Aorta (tissue), 5 donors: ENCODE measurements at regions not wholly inside any gene's neighbourhood (a gene's known extent, or its start where the extent isn't known, plus 50 kb on each side); places are given as distances from the start of the nearest gene placed in this dataset.

Experiments used
- ATAC-seq: fragments of 200-7000 bp; cut with Tn5 transposase; one replicate; pipeline ENCODE4 v1.9.1; 2022; ENCODE audit warnings: moderate library complexity; ENCODE audit not compliant: low FRiP score
- DNase-seq, 2 donors: peaks; one replicate each; pipeline ENCODE4 v3.0.0-alpha.2; 2020
- H3K27ac ChIP-seq, 2 donors: one replicate each; pipeline ENCODE4 v1.5.1; 2013; ENCODE audit warnings: low read length in 2 of 2, mild to moderate bottlenecking in 2 of 2, moderate library complexity in 2 of 2, control low read depth in 1 of 2, inconsistent platforms in 1 of 2, low read depth in 1 of 2
- H3K27me3 ChIP-seq, 2 donors: one replicate each; pipeline ENCODE4 v1.6.1; 2013; ENCODE audit warnings: control low read depth in 1 of 2, low read length in 1 of 2, mild to moderate bottlenecking in 1 of 2, moderate library complexity in 1 of 2; ENCODE audit not compliant: insufficient read depth in 2 of 2, control insufficient read depth in 1 of 2
- H3K36me3 ChIP-seq, 2 donors: one replicate each; pipeline ENCODE4 v1.6.1; 2013; ENCODE audit warnings: control low read depth in 1 of 2, low read length in 1 of 2, mild to moderate bottlenecking in 1 of 2; ENCODE audit not compliant: insufficient read depth in 2 of 2, control insufficient read depth in 1 of 2
- H3K4me1 ChIP-seq, 2 donors: one replicate each; pipeline ENCODE4 v1.6.1; 2013; ENCODE audit warnings: low read length in 2 of 2, control low read depth in 1 of 2, mild to moderate bottlenecking in 1 of 2, moderate library complexity in 1 of 2; ENCODE audit not compliant: insufficient read depth in 2 of 2, control insufficient read depth in 1 of 2
- H3K4me3 ChIP-seq, 2 donors: one replicate each; pipeline ENCODE4 v1.5.1; 2013; ENCODE audit warnings: low read length in 2 of 2, control low read depth in 1 of 2, mild to moderate bottlenecking in 1 of 2
- H3K9me3 ChIP-seq: one replicate; pipeline ENCODE4 v1.6.1; 2013; ENCODE audit warnings: mild to moderate bottlenecking, low read length; ENCODE audit not compliant: control insufficient read depth
- WGBS, 2 donors: extraction: QIAGEN DNeasy Blood & Tissue Kit; methylation state at CpG; one replicate each; pipeline ENCODE4 v1.1.7; 2013; 5-methylcytosine and 5-hydroxymethylcytosine counted together
- intact Hi-C, 2 donors: fragments of 100-400 bp; cut with DNase I; formaldehyde crosslinking; loops; one replicate each; pipeline versions ENCODE4 v1.14.2 to v1.15.0; 2022
- donor health status: healthy with polysubstance abuse.
- donor health status: Bipolar disorder and iron deficiency.
- donor health status: DM: no; HTN: no; CAD: no.
- donor health status: DM: no; HTN: no; CAD: no.
- donor health status: DM: yes; HTN: yes; CAD: no.

- no peaks in the 10 kb centered on the region for H3K27me3 ChIP-seq
- no peaks in the 10 kb centered on the region for H3K36me3 ChIP-seq
- intact Hi-C loops, result no loop called here
- no peak overlapping the region for H3K27ac ChIP-seq
- H3K4me1 ChIP-seq, result no peaks in the 10 kb centered on the region
- 51 to 58% methylated on average over 8 of the region's 8 CpGs for WGBS, 2 donors
- DNase-seq, result peak; percentile 23 to 44
- H3K4me3 ChIP-seq, result no peak overlapping the region
- H3K9me3 ChIP-seq, result no peaks in the 10 kb centered on the region
- no peak for ATAC-seq
Measured at GRCh38 chr13:76225815-76226489, 589.8 kb downstream of the LMO7 start.

DNA sequence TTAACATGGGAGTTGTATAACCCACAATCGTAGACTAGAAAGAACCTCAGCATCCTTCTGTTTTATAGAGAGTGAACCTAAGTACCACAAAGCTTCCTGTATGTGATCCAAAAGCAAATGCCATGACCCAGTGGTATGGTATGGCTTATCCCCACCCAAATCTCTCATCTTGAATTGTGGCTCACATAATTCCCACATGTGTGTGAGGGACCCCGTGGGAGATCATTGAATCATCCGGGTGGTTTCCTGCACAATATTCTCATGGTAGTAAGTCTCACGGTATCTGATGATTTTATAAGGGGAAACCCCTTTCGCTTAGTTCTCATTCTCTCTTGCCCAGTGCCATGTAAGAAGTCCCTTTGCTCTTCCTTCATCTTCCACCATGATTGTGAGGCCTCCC lies 587.9 kb downstream of the LMO7 start:
- no peak overlapping the region for H3K27ac ChIP-seq
- H3K36me3 ChIP-seq, result no peaks in the 10 kb centered on the region
- no peaks in the 10 kb centered on the region for H3K4me1 ChIP-seq
- H3K9me3 ChIP-seq, result no peaks in the 10 kb centered on the region
- intact Hi-C loops, result no loop called here
- no peaks in the 10 kb centered on the region for H3K27me3 ChIP-seq
- DNase-seq (no peak), ATAC-seq (no peak)
- no peak overlapping the region for H3K4me3 ChIP-seq
- WGBS, 2 donors, result 95 to 98% methylated on average over 5 of the region's 5 CpGs

GRCh38 chr13:76223565-76223964 lies 587.4 kb downstream of the LMO7 start:
- intact Hi-C loops, result no loop called here
- H3K36me3 ChIP-seq, result no peaks in the 10 kb centered on the region
- no peaks in the 10 kb centered on the region for H3K9me3 ChIP-seq
- ATAC-seq (no peak), DNase-seq (no peak)
- H3K27me3 ChIP-seq, result no peaks in the 10 kb centered on the region
- 93 to 98% methylated on average over 2 of the region's 2 CpGs for WGBS, 2 donors
- no peaks in the 10 kb centered on the region for H3K4me1 ChIP-seq
- no peak overlapping the region for H3K4me3 ChIP-seq
- H3K27ac ChIP-seq, result no peak overlapping the region

GRCh38 chr13:76222511-76222910 lies 586.4 kb downstream of the LMO7 start:
- intact Hi-C loops, result no loop called here
- H3K9me3 ChIP-seq, result no peaks in the 10 kb centered on the region
- no peak overlapping the region for H3K27ac ChIP-seq
- no peak for ATAC-seq
- 24 to 63% methylated on average over 2 of the region's 2 CpGs for WGBS, 2 donors
- DNase-seq, result no peak
- no peaks in the 10 kb centered on the region for H3K4me1 ChIP-seq
- no peaks in the 10 kb centered on the region for H3K27me3 ChIP-seq
- H3K4me3 ChIP-seq, result no peak overlapping the region
- H3K36me3 ChIP-seq, result no peaks in the 10 kb centered on the region

DNA sequence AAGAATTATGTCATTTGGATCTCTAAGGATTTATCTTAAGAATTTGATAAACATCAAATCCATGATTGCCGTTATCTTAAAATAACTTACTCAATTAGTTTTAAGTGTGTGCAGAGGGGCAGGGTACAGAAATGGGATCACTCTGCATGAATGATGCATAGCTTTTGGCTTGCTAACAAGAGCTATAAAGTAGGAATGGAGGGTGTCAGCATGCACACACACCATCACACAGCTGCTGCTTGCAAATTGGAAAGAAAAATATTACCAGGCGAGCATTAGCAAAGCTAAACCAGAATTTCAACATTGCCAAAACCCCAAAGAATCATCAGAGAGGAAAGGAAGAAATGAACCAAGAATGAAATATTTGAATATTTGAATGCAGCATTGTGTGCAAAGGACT lies 580.6 kb downstream of the LMO7 start:
- peaks cover 0 to 3% of the 10 kb centered on the region in 2 donors for H3K4me1 ChIP-seq
- no peaks in the 10 kb centered on the region for H3K27me3 ChIP-seq
- 2 to 9% methylated on average over 2 of the region's 2 CpGs for WGBS, 2 donors
- no peaks in the 10 kb centered on the region for H3K9me3 ChIP-seq
- no peak for ATAC-seq
- no peak overlapping the region for H3K27ac ChIP-seq
- no peaks in the 10 kb centered on the region for H3K36me3 ChIP-seq
- no peak for DNase-seq
- no peak overlapping the region for H3K4me3 ChIP-seq
- intact Hi-C loops, result no loop called here

DNA sequence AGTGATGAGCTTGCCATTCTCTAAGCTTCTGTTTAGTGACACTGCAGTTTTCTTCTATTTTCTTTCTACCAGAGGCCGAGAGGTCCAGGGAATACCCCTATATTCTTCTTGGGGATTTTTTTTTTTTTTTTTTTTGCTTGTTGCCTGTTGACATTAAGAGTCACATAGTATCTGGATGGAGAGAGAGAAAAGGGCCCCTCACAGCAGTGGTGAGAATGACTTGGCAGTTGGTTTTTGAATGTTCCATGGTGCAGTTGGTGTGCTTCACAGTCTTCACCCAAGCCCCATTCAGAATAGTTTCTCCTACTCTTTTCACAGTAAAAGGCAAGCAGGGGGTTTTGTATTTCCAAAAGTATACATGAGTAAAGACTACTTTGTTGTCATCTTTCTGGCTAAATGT lies 577.9 kb downstream of the LMO7 start:
- Histone ChIP-seq H3K4me3 (no peak overlapping the region), H3K36me3 (no peaks in the 10 kb centered on the region), H3K4me1 (peaks cover 0 to 3% of the 10 kb centered on the region in 2 donors), H3K9me3 (peaks cover 1% of the 10 kb centered on the region), H3K27ac (no peak overlapping the region), H3K27me3 (no peaks in the 10 kb centered on the region)
- DNase-seq (no peak), ATAC-seq (no peak)
- intact Hi-C loops, result no loop called here
- WGBS, 2 donors, result 88 to 98% methylated on average over 1 of the region's 1 CpG

GRCh38 chr13:76213423-76213904 lies 577.3 kb downstream of the LMO7 start:
- H3K27me3 ChIP-seq, result no peaks in the 10 kb centered on the region
- no peak for ATAC-seq
- no peak overlapping the region for H3K4me3 ChIP-seq
- intact Hi-C loops, result no loop called here
- DNase-seq, result no peak
- no peaks in the 10 kb centered on the region for H3K36me3 ChIP-seq
- peaks cover 1% of the 10 kb centered on the region for H3K9me3 ChIP-seq
- H3K4me1 ChIP-seq, result peaks cover 0 to 3% of the 10 kb centered on the region in 2 donors
- WGBS, 2 donors, result 80 to 95% methylated on average over 3 of the region's 3 CpGs
- H3K27ac ChIP-seq, result no peak overlapping the region

DNA sequence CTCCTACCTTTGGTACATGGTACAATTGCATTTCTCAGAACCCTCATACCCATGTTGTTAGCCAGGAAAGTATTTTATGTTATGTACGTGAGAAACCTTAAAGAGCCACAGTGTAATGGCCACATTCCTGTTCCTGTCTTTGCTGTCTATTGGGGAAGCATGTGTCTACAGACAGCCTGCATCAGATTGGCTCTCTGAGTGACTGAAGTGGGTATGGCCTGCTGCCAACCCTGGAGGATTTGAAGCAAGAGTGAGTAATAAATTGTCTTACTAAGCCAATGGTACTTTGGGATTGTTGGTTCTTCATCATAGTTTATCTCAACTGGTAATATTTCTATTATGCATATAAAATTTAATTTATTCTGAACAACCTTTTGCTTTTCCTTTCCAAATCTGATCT lies 574.1 kb downstream of the LMO7 start:
- peaks cover 1% of the 10 kb centered on the region for H3K9me3 ChIP-seq
- H3K4me1 ChIP-seq, result no peaks in the 10 kb centered on the region
- H3K36me3 ChIP-seq, result no peaks in the 10 kb centered on the region
- 92 to 97% methylated on average over 1 of the region's 1 CpG for WGBS, 2 donors
- DNase-seq (no peak), ATAC-seq (no peak)
- no peaks in the 10 kb centered on the region for H3K27me3 ChIP-seq
- H3K27ac ChIP-seq, result no peak overlapping the region
- H3K4me3 ChIP-seq, result no peak overlapping the region
- intact Hi-C loops, result no loop called here

GRCh38 chr13:76198568-76199163 lies 562.5 kb downstream of the LMO7 start:
- 88 to 94% methylated on average over 3 of the region's 3 CpGs for WGBS, 2 donors
- intact Hi-C loops, result no loop called here
- no peak for ATAC-seq

More at GRCh38 chr13:76198568-76199163, 562.5 kb downstream of the LMO7 start:
- no peaks in the 10 kb centered on the region for H3K27me3 ChIP-seq
- no peaks in the 10 kb centered on the region for H3K9me3 ChIP-seq
- H3K36me3 ChIP-seq, result no peaks in the 10 kb centered on the region
- no peak overlapping the region for H3K27ac ChIP-seq
- no peak overlapping the region for H3K4me3 ChIP-seq
- DNase-seq, result no peak
- no peaks in the 10 kb centered on the region for H3K4me1 ChIP-seq
